GM12892 (cell line): ENCODE measurements at regions not wholly inside any gene's neighbourhood (a gene's known extent, or its start where the extent isn't known, plus 50 kb on each side); places are given as distances from the start of the nearest gene placed in this dataset.

ENCODE experiments used
- POLR2A ChIP-seq: IDR thresholded peaks from 2 replicates; pipeline ENCODE4 v1.6.1; 2011; ENCODE audit warnings: low read depth, low read length, control low read depth
- POLR2AphosphoS5 ChIP-seq: IDR thresholded peaks from 2 replicates; pipeline ENCODE4 v1.6.1; 2011; ENCODE audit warnings: low read depth, low read length, control low read depth
- TAF1 ChIP-seq: IDR thresholded peaks from 2 replicates; pipeline ENCODE4 v1.6.1; 2011; ENCODE audit warnings: low read depth, mild to moderate bottlenecking, control low read depth, low read length, borderline replicate concordance

GRCh38 chr6:134481966-134482365 lies 164.1 kb upstream of the SGK1 start:
- TF ChIP-seq POLR2A (no peak), POLR2AphosphoS5 (no peak), TAF1 (no peak)
